ENCODE measurements at regions not wholly inside any gene's neighbourhood (a gene's known extent, or its start where the extent isn't known, plus 50 kb on each side); places are given as distances from the start of the nearest gene placed in this dataset.

- TF ChIP-seq CTCF (IDR thresholded peaks at IDR 0.05 in 2 of 3, conservative IDR thresholded peaks at IDR 0.05 in 1 of 3; ENCODE audit: borderline replicate concordance in 1 of 3, insufficient read depth in 1 of 3, low read depth in 2 of 3, low read length in 2 of 3), result no peak
- TF ChIP-seq YY1 (IDR thresholded peaks at IDR 0.05; ENCODE audit: extremely low read depth, insufficient replicate concordance, low read depth, low read length), result no peak
- TF ChIP-seq JUND (IDR thresholded peaks at IDR 0.05), result no peak
- TF ChIP-seq POLR2AphosphoS5 (IDR thresholded peaks at IDR 0.05; ENCODE audit: low read depth, low read length), result no peak
- no peak for TF ChIP-seq ATF3 (IDR thresholded peaks at IDR 0.05)
- no peak for TF ChIP-seq TCF7L2 (IDR thresholded peaks at IDR 0.05; ENCODE audit: borderline replicate concordance, extremely low read depth, insufficient read depth, insufficient read length)
These were observed 129.6 kb downstream of the RFLNA start (continued) for GRCh38 chr12:124424516-124424905.

GRCh38 chr12:124423761-124424515, 129.0 kb downstream of the RFLNA start:
- H3K27ac ChIP-seq (ENCODE audit: low read depth, low read length), result peak overlapping the region; percentile 99
- no peak for ATAC-seq
- H3K4me1 ChIP-seq (ENCODE audit: control insufficient read depth in 1 of 2, insufficient read depth in 2 of 2, low read length in 2 of 2), result peaks cover 29 to 35% of the 10 kb centered on the region in 2 experiments
- ChIA-PET RAD21 (ENCODE audit: low non-redundant PET in 1 of 2, low total read pairs in 2 of 2, uncharacterized antibody in 2 of 2, unreplicated experiment in 2 of 2) (no interaction called here), POLR2A (no interaction called here), CTCF (no interaction called here)
- H3K79me2 ChIP-seq (ENCODE audit: insufficient read depth, low read length), result no peaks in the 10 kb centered on the region
- intact Hi-C loops (cut with micrococcal nuclease), result no loop called here
- H4K20me1 ChIP-seq (ENCODE audit: insufficient read depth), result no peaks in the 10 kb centered on the region
- no peaks in the 10 kb centered on the region for H3K9me3 ChIP-seq (ENCODE audit: control insufficient read depth in 1 of 2, insufficient read depth in 1 of 2, low read depth in 1 of 2, low read length in 2 of 2)
- H3K27me3 ChIP-seq (ENCODE audit: insufficient read depth, low read length), result no peaks in the 10 kb centered on the region
- peak overlapping the region; percentile 40 to 57 for H3K4me3 ChIP-seq (replicated peaks in 1 of 2; ENCODE audit: low read depth in 1 of 2, low read length in 2 of 2)
- H3K36me3 ChIP-seq (ENCODE audit: control insufficient read depth in 1 of 2, insufficient read depth in 2 of 2, low read length in 2 of 2), result peaks cover 4 to 20% of the 10 kb centered on the region in 2 experiments; a peak in 3 of 4 replicates
- BruUV-seq (replicated peaks), result TSS peak; percentile 41
- no peak for TF ChIP-seq TCF7L2 (IDR thresholded peaks at IDR 0.05; ENCODE audit: borderline replicate concordance, extremely low read depth, insufficient read depth, insufficient read length)
- TF ChIP-seq POLR2AphosphoS5 (IDR thresholded peaks at IDR 0.05; ENCODE audit: low read depth, low read length), result no peak
- TF ChIP-seq ZBTB33 (IDR thresholded peaks at IDR 0.05; ENCODE audit: extremely low read depth, insufficient replicate concordance, low read length), result no peak
- TF ChIP-seq RAD21 (IDR thresholded peaks at IDR 0.05; ENCODE audit: low read depth), result no peak
- no peak for TF ChIP-seq FOSL1 (IDR thresholded peaks at IDR 0.05; ENCODE audit: low read depth)
- no peak for TF ChIP-seq CBX3 (IDR thresholded peaks at IDR 0.05; ENCODE audit: low read depth)
- TF ChIP-seq EZH2 (IDR thresholded peaks at IDR 0.05), result no peak
- no peak for TF ChIP-seq SP1 (IDR thresholded peaks at IDR 0.05; ENCODE audit: low read depth)
- no peak for TF ChIP-seq POLR2A (IDR thresholded peaks at IDR 0.05; ENCODE audit: borderline replicate concordance, extremely low read depth, insufficient read depth, insufficient read length)
- no peak for TF ChIP-seq ELF1 (IDR thresholded peaks at IDR 0.05; ENCODE audit: borderline replicate concordance, low read depth)
- no peak for TF ChIP-seq EGR1 (IDR thresholded peaks at IDR 0.05; ENCODE audit: low read depth)
- no peak for TF ChIP-seq ZNF274 (IDR thresholded peaks at IDR 0.05; ENCODE audit: low read depth, low read length)
- TF ChIP-seq JUND (IDR thresholded peaks at IDR 0.05), result no peak
- no peak for TF ChIP-seq CTCF (IDR thresholded peaks at IDR 0.05 in 2 of 3, conservative IDR thresholded peaks at IDR 0.05 in 1 of 3; ENCODE audit: borderline replicate concordance in 1 of 3, insufficient read depth in 1 of 3, low read depth in 2 of 3, low read length in 2 of 3)
- DNase-seq (ENCODE audit: low read depth, low spot score), result no peak
- no peak overlapping the region for H2AFZ ChIP-seq (ENCODE audit: low read depth, low read length, poor library complexity, severe bottlenecking)
- no peaks in the 10 kb centered on the region for H3K9me2 ChIP-seq (ENCODE audit: insufficient read depth)
- H3K9ac ChIP-seq (ENCODE audit: low read length), result peak overlapping the region; percentile 71
- H3K4me2 ChIP-seq (ENCODE audit: low read length), result peak overlapping the region; percentile 95
